ENCODE measurements at regions not wholly inside any gene's neighbourhood (a gene's known extent, or its start where the extent isn't known, plus 50 kb on each side); places are given as distances from the start of the nearest gene placed in this dataset.

GRCh38 chr11:81990659-81991443 lies 742.8 kb downstream of the FAM181B start:
- TF ChIP-seq POLR2AphosphoS5 (IDR thresholded peaks at IDR 0.05; ENCODE audit: low read depth, low read length) (no peak), TAF1 (IDR thresholded peaks at IDR 0.05; ENCODE audit: borderline replicate concordance, low read depth, low read length) (no peak)

All from GM12892 (cell line).